Kidney (tissue), 13 donors: ENCODE measurements at regions not wholly inside any gene's neighbourhood (a gene's known extent, or its start where the extent isn't known, plus 50 kb on each side); places are given as distances from the start of the nearest gene placed in this dataset.

Source experiments
- DNase-seq, 5 donors: peaks; one replicate each; pipeline ENCODE4 v3.0.0-alpha.2; 2013 to 2020
- FAIRE-seq: peaks from 2 replicates; lab custom pipeline; 2012; peaks lifted over from hg19 to GRCh38; lab: Jason Lieb, UNC
- H3K27ac ChIP-seq, 2 donors: one replicate each; pipeline ENCODE4 v1.7.0; 2013; ENCODE audit warnings: low read depth in 2 of 2, low read length in 2 of 2, inconsistent platforms in 1 of 2
- H3K27me3 ChIP-seq: one replicate; pipeline ENCODE4 v1.7.1; 2013; ENCODE audit warnings: low read length, inconsistent platforms; ENCODE audit not compliant: control insufficient read depth, insufficient read depth
- H3K36me3 ChIP-seq, 3 donors: one replicate each; pipeline versions ENCODE4 v1.7.0 to v1.7.1; 2013; ENCODE audit warnings: low read length in 3 of 3, control low read depth in 1 of 3, inconsistent platforms in 1 of 3; ENCODE audit not compliant: insufficient read depth in 3 of 3, control insufficient read depth in 2 of 3
- H3K4me1 ChIP-seq, 3 donors: one replicate each; pipeline versions ENCODE4 v1.7.0 to v1.7.1; 2013; ENCODE audit warnings: low read length in 3 of 3, inconsistent platforms in 1 of 3, low read depth in 1 of 3; ENCODE audit not compliant: control insufficient read depth in 2 of 3, insufficient read depth in 2 of 3
- H3K4me3 ChIP-seq, 3 donors: one replicate each; pipeline versions ENCODE4 v1.7.0 to v1.8.1; 2013; ENCODE audit warnings: low read length in 3 of 3, control low read depth in 1 of 3, inconsistent platforms in 1 of 3
- H3K9ac ChIP-seq, 3 donors: one replicate each; pipeline versions ENCODE4 v1.7.0 to v1.7.1; 2013; ENCODE audit warnings: low read length in 3 of 3, control low read depth in 1 of 3, inconsistent platforms in 1 of 3
- H3K9me3 ChIP-seq, 3 donors: one replicate each; pipeline versions ENCODE4 v1.7.0 to v1.7.1; 2013; ENCODE audit warnings: low read length in 3 of 3, control low read depth in 1 of 3, inconsistent platforms in 1 of 3; ENCODE audit not compliant: control insufficient read depth in 2 of 3, insufficient read depth in 1 of 3
- intact Hi-C: fragments of 100-400 bp; cut with DNase I; formaldehyde crosslinking; loops from one replicate; pipeline ENCODE4 v1.11.1; 2022
- TF ChIP-seq, protein P1 (sequence below): IDR thresholded peaks from 3 replicates; pipeline ENCODE4 v1.5.1; 2012; ENCODE audit warnings: mild to moderate bottlenecking, moderate library complexity, borderline replicate concordance; ENCODE audit not compliant: insufficient read depth; ENCODE audit errors: extremely low read depth
- donor health status: control.
- donor health status: control.
- donor health status: control.
- donor health status: control.
- donor health status: control.
- donor health status: DM: yes; HTN: yes; CAD: no.
- donor health status: Normal renal cell carcinoma (clear cell type).

DNA sequence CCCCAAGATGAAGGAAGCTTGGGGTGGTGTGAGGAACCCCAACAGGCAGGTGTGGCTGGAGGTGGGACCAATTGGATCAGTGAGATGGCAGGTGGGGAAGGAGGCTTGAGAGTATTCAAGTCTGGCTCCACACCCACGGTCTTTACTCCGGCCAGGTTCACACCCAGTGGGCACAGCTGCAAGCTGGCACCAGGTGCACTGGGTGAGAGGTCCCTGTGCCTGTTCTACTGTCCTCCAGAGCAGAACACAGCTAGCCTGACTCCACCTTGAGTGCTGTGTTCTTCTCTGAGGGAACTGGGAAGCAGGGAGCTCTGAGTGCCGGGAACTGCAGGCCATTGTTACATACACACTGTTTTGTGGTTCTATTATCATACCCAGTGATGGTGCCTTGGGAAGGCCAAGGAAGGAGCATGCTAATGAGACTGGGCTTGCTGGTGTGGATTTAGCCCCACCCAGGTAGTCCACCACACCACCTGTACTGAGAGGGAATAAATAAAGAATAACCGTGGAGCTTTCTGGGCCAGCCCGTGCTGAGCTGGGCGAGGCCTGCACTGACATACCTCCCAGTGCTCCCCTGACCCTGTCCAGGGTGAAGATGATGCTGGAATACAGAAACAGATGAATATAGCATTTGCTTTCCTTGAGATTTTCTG lies 93.4 kb downstream of the ABHD5 start:
- Histone ChIP-seq H3K4me3 (no peak overlapping the region), H3K36me3 (no peaks in the 10 kb centered on the region), H3K9me3 (no peaks in the 10 kb centered on the region), H3K27ac (no peak overlapping the region), H3K27me3 (no peaks in the 10 kb centered on the region), H3K9ac (no peak overlapping the region), H3K4me1 (no peaks in the 10 kb centered on the region)
- no peak for FAIRE-seq
- intact Hi-C loops: no loop called here
- DNase-seq: no peak
- TF ChIP-seq, protein P1, sequence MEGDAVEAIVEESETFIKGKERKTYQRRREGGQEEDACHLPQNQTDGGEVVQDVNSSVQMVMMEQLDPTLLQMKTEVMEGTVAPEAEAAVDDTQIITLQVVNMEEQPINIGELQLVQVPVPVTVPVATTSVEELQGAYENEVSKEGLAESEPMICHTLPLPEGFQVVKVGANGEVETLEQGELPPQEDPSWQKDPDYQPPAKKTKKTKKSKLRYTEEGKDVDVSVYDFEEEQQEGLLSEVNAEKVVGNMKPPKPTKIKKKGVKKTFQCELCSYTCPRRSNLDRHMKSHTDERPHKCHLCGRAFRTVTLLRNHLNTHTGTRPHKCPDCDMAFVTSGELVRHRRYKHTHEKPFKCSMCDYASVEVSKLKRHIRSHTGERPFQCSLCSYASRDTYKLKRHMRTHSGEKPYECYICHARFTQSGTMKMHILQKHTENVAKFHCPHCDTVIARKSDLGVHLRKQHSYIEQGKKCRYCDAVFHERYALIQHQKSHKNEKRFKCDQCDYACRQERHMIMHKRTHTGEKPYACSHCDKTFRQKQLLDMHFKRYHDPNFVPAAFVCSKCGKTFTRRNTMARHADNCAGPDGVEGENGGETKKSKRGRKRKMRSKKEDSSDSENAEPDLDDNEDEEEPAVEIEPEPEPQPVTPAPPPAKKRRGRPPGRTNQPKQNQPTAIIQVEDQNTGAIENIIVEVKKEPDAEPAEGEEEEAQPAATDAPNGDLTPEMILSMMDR: no peak

DNA sequence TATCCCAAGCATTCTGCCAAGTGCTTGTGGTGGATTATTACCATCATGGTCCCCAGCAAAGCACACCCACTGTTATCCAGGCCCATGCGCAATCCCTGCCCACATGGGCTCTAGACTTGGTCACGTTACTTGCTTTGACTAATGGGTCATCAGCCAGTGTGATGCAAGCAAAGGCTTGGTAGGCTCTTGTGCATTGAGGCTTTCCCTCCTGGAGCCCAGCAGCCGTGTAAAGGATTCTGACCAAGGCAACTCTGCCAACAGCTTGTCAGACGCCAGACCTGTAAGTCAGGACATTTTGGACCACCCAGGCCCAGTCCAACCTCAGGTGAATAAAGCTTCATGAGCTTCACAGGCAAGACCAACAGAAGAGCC lies 93.9 kb downstream of the ABHD5 start:
- Histone ChIP-seq H3K4me1 (no peaks in the 10 kb centered on the region), H3K27ac (no peak overlapping the region), H3K4me3 (no peak overlapping the region), H3K9ac (no peak overlapping the region), H3K27me3 (no peaks in the 10 kb centered on the region), H3K9me3 (no peaks in the 10 kb centered on the region), H3K36me3 (no peaks in the 10 kb centered on the region)
- TF ChIP-seq, protein P1: no peak
- FAIRE-seq (no peak), DNase-seq (no peak)
- intact Hi-C loops: no loop called here

DNA sequence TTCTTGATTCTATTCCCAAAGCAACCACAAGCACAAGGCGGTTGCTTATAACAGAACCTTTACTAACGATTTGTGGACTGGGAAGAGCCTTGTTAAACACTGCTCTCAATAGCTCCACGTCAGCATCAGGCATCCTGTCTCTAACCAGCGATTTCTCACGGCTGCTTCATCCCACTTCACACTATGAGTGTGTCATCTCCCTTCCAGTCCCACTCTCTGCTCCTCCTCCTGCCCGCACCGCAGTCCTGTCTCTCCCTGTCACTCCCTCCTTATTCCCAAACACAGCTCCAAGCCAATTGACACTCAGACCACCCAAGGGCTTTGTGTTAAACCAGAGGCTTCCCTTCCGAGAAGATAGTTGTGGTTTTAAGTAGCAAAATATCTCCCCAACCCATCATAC lies 94.8 kb downstream of the ABHD5 start:
- H3K27ac ChIP-seq: no peak overlapping the region
- no peaks in the 10 kb centered on the region for H3K36me3 ChIP-seq
- no peak for DNase-seq
- no peaks in the 10 kb centered on the region for H3K4me1 ChIP-seq
- intact Hi-C loops: no loop called here
- no peak for FAIRE-seq
- H3K9ac ChIP-seq: no peak overlapping the region
- no peaks in the 10 kb centered on the region for H3K9me3 ChIP-seq
- TF ChIP-seq, protein P1: no peak
- no peaks in the 10 kb centered on the region for H3K27me3 ChIP-seq
- no peak overlapping the region for H3K4me3 ChIP-seq

DNA sequence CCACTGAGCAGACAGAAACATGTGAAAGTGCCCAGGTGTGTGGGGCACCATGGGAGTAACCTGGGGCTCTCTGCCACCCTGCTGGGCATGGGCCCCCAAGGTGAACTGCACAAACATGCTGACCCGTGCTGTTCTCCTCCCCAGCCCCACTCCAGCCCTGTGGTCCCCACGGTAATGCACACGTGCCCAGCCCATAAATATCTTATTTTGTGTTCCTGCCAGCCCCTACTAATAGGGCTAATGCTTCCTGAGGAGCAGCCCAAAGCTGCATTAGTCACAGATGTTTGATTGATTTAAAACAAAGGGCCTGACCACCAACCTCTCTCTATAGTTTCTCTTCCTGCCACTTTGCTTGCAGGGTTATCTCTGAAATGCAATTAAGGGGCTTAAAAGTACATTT lies 95.4 kb downstream of the ABHD5 start:
- Histone ChIP-seq H3K4me1 (no peaks in the 10 kb centered on the region), H3K27ac (no peak overlapping the region), H3K36me3 (no peaks in the 10 kb centered on the region), H3K9ac (no peak overlapping the region), H3K27me3 (no peaks in the 10 kb centered on the region), H3K9me3 (no peaks in the 10 kb centered on the region), H3K4me3 (no peak overlapping the region)
- TF ChIP-seq, protein P1: no peak
- DNase-seq: no peak
- intact Hi-C loops: no loop called here
- no peak for FAIRE-seq
